ENCODE measurements at regions not wholly inside any gene's neighbourhood (a gene's known extent, or its start where the extent isn't known, plus 50 kb on each side); places are given as distances from the start of the nearest gene placed in this dataset.
A peak's percentile ranks its signal among the peaks of the same experiment; 100 is the strongest.

DNA sequence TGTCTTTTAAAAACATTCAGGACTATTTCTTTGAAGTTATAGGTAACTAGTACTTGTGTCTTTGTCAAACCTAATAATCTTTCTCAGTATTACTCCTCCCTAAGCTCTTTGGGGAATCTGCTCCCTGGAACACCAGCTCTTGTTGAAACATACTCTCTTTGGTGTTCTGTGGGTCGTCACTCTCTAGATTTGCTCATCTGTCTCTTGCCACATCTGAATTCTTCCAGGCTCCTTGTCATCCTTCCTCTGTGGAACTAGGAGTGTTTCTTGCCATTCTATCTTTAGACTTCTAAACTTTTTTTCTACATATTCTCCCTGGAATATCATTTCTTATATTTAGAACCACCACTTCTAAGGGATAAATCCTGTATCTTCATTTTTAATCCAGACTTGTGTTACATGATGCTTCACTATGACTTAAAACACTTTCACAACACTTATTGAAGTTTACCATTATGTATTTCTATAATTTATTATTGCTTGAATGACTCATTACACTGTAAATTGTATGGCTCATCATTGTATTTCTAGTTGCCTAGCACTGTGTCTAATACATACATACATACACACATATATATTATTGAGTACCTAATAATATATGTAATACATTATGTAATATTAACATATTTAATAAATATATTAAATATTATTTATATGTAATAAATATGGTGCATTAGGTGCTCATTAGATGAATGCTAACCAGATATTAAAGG is 186.1 kb downstream of the TMA16 start:
- H3K9me3 ChIP-seq (ENCODE audit: insufficient read depth, low read length): no peaks in the 10 kb centered on the region
- H3K27me3 ChIP-seq (ENCODE audit: low read depth, low read length): no peaks in the 10 kb centered on the region
- TF ChIP-seq CTCF (IDR thresholded peaks at IDR 0.05; ENCODE audit: low read depth, low read length): no peak
- no peak for TF ChIP-seq EZH2phosphoT487 (IDR thresholded peaks at IDR 0.05; ENCODE audit: low read depth)
- no peaks in the 10 kb centered on the region for H4K20me1 ChIP-seq (ENCODE audit: insufficient read depth, low read length)
- H2AFZ ChIP-seq (ENCODE audit: low read depth, low read length): 0 out of 2 replicates have a peak overlapping the region, but pooled peaks have one; percentile 3
- no peaks in the 10 kb centered on the region for H3K36me3 ChIP-seq (replicated peaks; ENCODE audit: low read depth, low read length)
- no peak overlapping the region for H3K27ac ChIP-seq (ENCODE audit: low read length)
- H3K4me3 ChIP-seq (ENCODE audit: low read length): no peak overlapping the region
- peaks cover 9% of the 10 kb centered on the region for H3K4me1 ChIP-seq (ENCODE audit: low read length)
- no peaks in the 10 kb centered on the region for H3K79me2 ChIP-seq (ENCODE audit: low read length)
- H3K9ac ChIP-seq (ENCODE audit: low read length): no peak overlapping the region
- no peak overlapping the region for H3K4me2 ChIP-seq (ENCODE audit: low read length)

- Histone ChIP-seq H4K20me1 (ENCODE audit: insufficient read depth, low read length) (no peaks in the 10 kb centered on the region), H3K4me2 (ENCODE audit: low read length) (no peak overlapping the region), H3K27me3 (ENCODE audit: low read depth, low read length) (no peaks in the 10 kb centered on the region), H3K79me2 (ENCODE audit: low read length) (no peaks in the 10 kb centered on the region), H3K9me3 (ENCODE audit: insufficient read depth, low read length) (no peaks in the 10 kb centered on the region), H3K27ac (ENCODE audit: low read length) (no peak overlapping the region), H3K36me3 (replicated peaks; ENCODE audit: low read depth, low read length) (no peaks in the 10 kb centered on the region), H3K4me1 (ENCODE audit: low read length) (peaks cover 9% of the 10 kb centered on the region), H3K9ac (ENCODE audit: low read length) (no peak overlapping the region), H3K4me3 (ENCODE audit: low read length) (no peak overlapping the region), H2AFZ (ENCODE audit: low read depth, low read length) (no peak overlapping the region)
- TF ChIP-seq CTCF (IDR thresholded peaks at IDR 0.05; ENCODE audit: low read depth, low read length): peak; percentile 85
- TF ChIP-seq EZH2phosphoT487 (IDR thresholded peaks at IDR 0.05; ENCODE audit: low read depth): no peak
Measured at GRCh38 chr4:163681208-163681821, 186.8 kb downstream of the TMA16 start.

DNA sequence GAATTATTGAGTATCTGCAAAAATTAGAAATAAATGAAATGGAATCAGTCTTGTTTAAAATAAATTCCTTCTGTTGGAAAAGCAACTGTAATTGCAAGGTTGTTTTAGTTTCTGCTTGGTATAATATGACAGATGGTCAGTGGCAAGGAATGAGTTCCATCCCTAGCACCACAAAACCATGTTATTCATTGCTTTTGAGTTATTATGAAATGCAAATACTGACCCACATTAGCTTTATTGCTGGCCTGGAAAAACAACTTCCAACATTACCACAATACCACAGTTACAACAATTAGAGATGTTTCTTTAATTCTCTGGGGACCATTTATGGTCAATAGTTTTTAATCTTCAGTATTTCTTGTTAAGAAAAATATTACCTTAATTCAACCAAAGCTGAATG is 194.4 kb downstream of the TMA16 start:
- H3K9me3 ChIP-seq (ENCODE audit: insufficient read depth, low read length): no peaks in the 10 kb centered on the region
- H3K4me1 ChIP-seq (ENCODE audit: low read length): no peaks in the 10 kb centered on the region
- no peaks in the 10 kb centered on the region for H4K20me1 ChIP-seq (ENCODE audit: insufficient read depth, low read length)
- H3K4me2 ChIP-seq (ENCODE audit: low read length): no peak overlapping the region
- no peak overlapping the region for H2AFZ ChIP-seq (ENCODE audit: low read depth, low read length)
- no peak overlapping the region for H3K27ac ChIP-seq (ENCODE audit: low read length)
- no peaks in the 10 kb centered on the region for H3K27me3 ChIP-seq (ENCODE audit: low read depth, low read length)
- no peak overlapping the region for H3K4me3 ChIP-seq (ENCODE audit: low read length)
- no peaks in the 10 kb centered on the region for H3K79me2 ChIP-seq (ENCODE audit: low read length)
- no peak overlapping the region for H3K9ac ChIP-seq (ENCODE audit: low read length)
- TF ChIP-seq CTCF (IDR thresholded peaks at IDR 0.05; ENCODE audit: low read depth, low read length) (no peak), EZH2phosphoT487 (IDR thresholded peaks at IDR 0.05; ENCODE audit: low read depth) (no peak)
- no peaks in the 10 kb centered on the region for H3K36me3 ChIP-seq (replicated peaks; ENCODE audit: low read depth, low read length)

- H2AFZ ChIP-seq (ENCODE audit: low read depth, low read length): no peak overlapping the region
- TF ChIP-seq EZH2phosphoT487 (IDR thresholded peaks at IDR 0.05; ENCODE audit: low read depth) (no peak), CTCF (IDR thresholded peaks at IDR 0.05; ENCODE audit: low read depth, low read length) (no peak)
Measured at GRCh38 chr4:163693211-163693610, 198.7 kb downstream of the TMA16 start.

More at GRCh38 chr4:163693211-163693610, 198.7 kb downstream of the TMA16 start:
- H3K27ac ChIP-seq (ENCODE audit: low read length): no peak overlapping the region
- no peak overlapping the region for H3K4me3 ChIP-seq (ENCODE audit: low read length)
- H3K9ac ChIP-seq (ENCODE audit: low read length): no peak overlapping the region
- H3K36me3 ChIP-seq (replicated peaks; ENCODE audit: low read depth, low read length): no peaks in the 10 kb centered on the region
- no peaks in the 10 kb centered on the region for H3K4me1 ChIP-seq (ENCODE audit: low read length)
- H3K27me3 ChIP-seq (ENCODE audit: low read depth, low read length): no peaks in the 10 kb centered on the region
- H3K79me2 ChIP-seq (ENCODE audit: low read length): no peaks in the 10 kb centered on the region
- no peaks in the 10 kb centered on the region for H3K9me3 ChIP-seq (ENCODE audit: insufficient read depth, low read length)
- H4K20me1 ChIP-seq (ENCODE audit: insufficient read depth, low read length): no peaks in the 10 kb centered on the region
- H3K4me2 ChIP-seq (ENCODE audit: low read length): no peak overlapping the region

Data from OCI-LY3 (cell line).